Endothelial cell (in vitro differentiated cells): ENCODE measurements at regions not wholly inside any gene's neighbourhood (a gene's known extent, or its start where the extent isn't known, plus 50 kb on each side); places are given as distances from the start of the nearest gene placed in this dataset.

Experiments
- DNase-seq: peaks from one replicate; pipeline ENCODE4 v3.0.0; 2021; ENCODE audit warnings: low spot score
- H3K27ac Mint-ChIP-seq: one replicate; pipeline ENCODE4 v1.8.0; 2021; ENCODE audit warnings: mixed read lengths, inconsistent platforms; ENCODE audit not compliant: unreplicated experiment
- H3K27me3 Mint-ChIP-seq: one replicate; pipeline ENCODE4 v1.8.0; 2021; ENCODE audit warnings: mild to moderate bottlenecking, moderate library complexity, mixed read lengths, inconsistent platforms; ENCODE audit not compliant: unreplicated experiment
- H3K36me3 Mint-ChIP-seq: one replicate; pipeline ENCODE4 v1.8.0; 2021; ENCODE audit warnings: mild to moderate bottlenecking, low read depth, mixed read lengths, inconsistent platforms; ENCODE audit not compliant: unreplicated experiment
- H3K4me1 Mint-ChIP-seq: one replicate; pipeline ENCODE4 v1.8.0; 2021; ENCODE audit warnings: mild to moderate bottlenecking, mixed read lengths, inconsistent platforms; ENCODE audit not compliant: unreplicated experiment
- H3K4me3 Mint-ChIP-seq: one replicate; pipeline ENCODE4 v1.8.0; 2021; ENCODE audit warnings: mild to moderate bottlenecking, mixed read lengths, inconsistent platforms; ENCODE audit not compliant: unreplicated experiment
- H3K9me3 Mint-ChIP-seq: one replicate; pipeline ENCODE4 v1.8.0; 2021; ENCODE audit warnings: mixed read lengths, inconsistent platforms; ENCODE audit not compliant: unreplicated experiment
- TF ChIP-seq, protein P1 (sequence below): fragments of 200-600 bp; sonication (generic); IDR thresholded peaks from one replicate; pipeline ENCODE4 v1.5.0; 2021; ENCODE audit warnings: antibody characterized with exemption; ENCODE audit not compliant: unreplicated experiment

DNA sequence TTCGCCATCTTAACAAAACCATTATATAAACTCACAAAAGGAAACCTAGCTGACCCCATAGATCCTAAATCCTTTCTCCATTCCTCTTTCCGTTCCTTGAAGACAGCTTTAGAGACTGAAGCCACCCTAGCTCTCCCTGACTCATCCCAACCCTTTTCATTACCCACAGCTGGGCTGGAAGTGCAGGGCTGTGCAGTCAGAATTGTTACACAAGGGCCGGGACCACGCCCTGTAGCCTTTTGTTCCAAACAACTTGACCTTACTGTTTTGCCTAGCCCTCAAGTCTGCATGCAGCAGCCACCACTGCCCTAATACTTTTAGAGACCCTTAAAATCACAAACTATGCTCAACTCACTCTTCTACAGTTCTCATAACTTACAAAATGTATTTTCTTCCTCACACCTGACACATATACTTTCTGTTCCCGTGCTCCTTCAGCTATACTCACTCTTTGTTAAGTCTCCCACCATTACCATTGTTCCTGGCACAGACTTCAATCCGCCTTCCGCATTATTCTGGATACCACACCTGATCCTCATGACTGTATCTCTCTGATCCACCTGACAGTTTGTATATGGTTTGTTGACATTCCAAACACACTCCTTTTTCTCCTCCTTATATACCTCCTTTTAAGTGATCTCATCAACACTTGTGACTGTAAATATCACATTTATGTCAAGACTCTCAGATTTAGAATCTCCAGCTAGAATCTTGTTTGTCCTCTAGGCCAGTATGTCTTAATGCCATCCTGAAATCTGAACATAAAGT lies 208.7 kb downstream of the KITLG start:
- Mint-ChIP-seq H3K27ac (no peak overlapping the region), H3K27me3 (no peaks in the 10 kb centered on the region), H3K4me1 (no peaks in the 10 kb centered on the region), H3K4me3 (no peak overlapping the region), H3K9me3 (no peaks in the 10 kb centered on the region), H3K36me3 (no peaks in the 10 kb centered on the region)
- DNase-seq = no peak
- TF ChIP-seq, protein P1, sequence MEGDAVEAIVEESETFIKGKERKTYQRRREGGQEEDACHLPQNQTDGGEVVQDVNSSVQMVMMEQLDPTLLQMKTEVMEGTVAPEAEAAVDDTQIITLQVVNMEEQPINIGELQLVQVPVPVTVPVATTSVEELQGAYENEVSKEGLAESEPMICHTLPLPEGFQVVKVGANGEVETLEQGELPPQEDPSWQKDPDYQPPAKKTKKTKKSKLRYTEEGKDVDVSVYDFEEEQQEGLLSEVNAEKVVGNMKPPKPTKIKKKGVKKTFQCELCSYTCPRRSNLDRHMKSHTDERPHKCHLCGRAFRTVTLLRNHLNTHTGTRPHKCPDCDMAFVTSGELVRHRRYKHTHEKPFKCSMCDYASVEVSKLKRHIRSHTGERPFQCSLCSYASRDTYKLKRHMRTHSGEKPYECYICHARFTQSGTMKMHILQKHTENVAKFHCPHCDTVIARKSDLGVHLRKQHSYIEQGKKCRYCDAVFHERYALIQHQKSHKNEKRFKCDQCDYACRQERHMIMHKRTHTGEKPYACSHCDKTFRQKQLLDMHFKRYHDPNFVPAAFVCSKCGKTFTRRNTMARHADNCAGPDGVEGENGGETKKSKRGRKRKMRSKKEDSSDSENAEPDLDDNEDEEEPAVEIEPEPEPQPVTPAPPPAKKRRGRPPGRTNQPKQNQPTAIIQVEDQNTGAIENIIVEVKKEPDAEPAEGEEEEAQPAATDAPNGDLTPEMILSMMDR = no peak

DNA sequence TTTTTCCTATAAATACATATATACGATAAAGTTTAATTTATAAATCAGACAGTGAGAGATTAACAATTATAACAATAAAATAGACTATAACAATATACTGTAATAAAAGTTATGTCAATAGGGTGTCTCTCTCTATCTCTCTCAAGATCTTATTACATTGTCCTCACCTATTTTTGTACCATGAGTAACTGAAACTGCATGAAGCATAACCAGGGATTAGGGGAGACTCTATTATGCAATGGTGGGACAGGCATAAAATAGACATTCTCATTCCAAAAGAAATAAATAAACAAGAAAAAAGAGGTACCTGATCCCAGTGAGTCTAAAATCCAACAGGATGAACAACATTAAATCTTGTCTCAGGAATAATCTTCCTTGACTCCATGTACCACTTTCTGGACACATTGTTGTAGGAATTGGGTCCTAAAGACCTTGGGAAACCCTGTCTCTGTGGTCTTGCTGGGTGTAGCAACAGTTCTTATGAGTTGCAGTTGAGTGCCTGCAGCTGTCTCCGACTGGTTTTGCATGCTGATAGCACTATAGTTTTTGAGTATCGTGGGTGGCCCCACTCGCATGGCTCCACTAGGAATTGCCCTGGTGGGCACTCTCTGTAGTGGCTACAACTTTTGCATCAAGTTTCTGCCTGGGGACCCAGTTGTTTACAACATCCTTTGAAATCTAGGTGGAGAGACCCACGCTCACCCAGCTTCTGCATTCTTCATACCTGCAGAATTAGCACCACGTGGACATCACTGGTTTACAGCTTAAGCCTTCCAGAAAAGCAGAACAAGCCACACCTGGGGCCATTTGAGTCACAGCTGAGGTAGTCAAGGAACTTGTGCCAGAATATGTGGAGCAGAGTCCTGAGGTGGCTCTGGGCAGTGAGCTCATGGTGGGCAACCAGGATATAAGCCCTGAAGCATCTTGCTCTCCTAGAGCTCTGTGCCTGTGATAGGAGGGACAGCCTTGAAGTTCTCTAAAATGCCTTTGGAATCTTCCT lies 204.7 kb downstream of the KITLG start:
- no peak overlapping the region for H3K27ac Mint-ChIP-seq
- no peaks in the 10 kb centered on the region for H3K27me3 Mint-ChIP-seq
- H3K4me3 Mint-ChIP-seq = no peak overlapping the region
- no peaks in the 10 kb centered on the region for H3K4me1 Mint-ChIP-seq
- DNase-seq = no peak
- TF ChIP-seq, protein P1 = no peak
- no peaks in the 10 kb centered on the region for H3K9me3 Mint-ChIP-seq
- H3K36me3 Mint-ChIP-seq = no peaks in the 10 kb centered on the region

DNA sequence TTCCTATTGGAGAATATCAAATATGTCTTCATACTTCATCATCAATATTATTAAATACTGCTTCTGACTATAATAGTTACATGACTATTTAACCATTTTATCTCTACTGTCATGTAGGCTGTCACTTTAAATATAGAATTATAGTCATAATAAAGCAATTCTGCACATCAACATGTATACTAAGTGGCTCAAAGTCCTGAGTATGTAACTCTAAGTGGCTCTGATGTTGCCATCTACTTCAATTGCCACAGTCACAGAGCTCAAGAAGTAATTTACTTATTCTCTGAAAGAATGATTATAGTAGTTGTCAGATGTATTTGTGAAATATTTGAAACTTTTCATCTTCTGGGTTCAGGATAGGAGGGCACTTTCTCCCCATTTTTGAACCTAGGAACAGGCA lies 202.3 kb downstream of the KITLG start:
- no peaks in the 10 kb centered on the region for H3K9me3 Mint-ChIP-seq
- no peaks in the 10 kb centered on the region for H3K27me3 Mint-ChIP-seq
- H3K4me1 Mint-ChIP-seq = no peaks in the 10 kb centered on the region
- no peak overlapping the region for H3K4me3 Mint-ChIP-seq
- H3K27ac Mint-ChIP-seq = no peak overlapping the region
- DNase-seq = no peak
- TF ChIP-seq, protein P1 = no peak
- no peaks in the 10 kb centered on the region for H3K36me3 Mint-ChIP-seq

DNA sequence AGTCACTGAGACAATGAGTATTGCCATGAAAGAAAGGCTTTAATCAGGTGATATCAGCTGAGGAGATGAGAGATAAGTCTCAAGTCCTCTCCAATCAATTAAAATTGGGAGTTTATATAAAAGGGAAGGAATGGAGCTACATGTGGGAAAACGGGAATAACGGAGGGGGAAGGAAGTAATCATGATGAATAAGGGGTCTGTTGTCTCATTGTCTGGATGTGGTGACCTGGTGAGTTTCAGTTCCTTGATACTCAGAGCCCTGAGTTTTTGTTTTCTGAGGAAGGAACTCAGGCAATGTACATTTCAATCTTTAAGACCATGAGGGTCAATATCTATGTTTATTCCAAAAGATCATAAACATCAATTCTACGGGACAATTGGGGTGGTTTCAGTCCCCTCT lies 198.8 kb downstream of the KITLG start:
- H3K27me3 Mint-ChIP-seq = no peaks in the 10 kb centered on the region
- DNase-seq = no peak
- H3K36me3 Mint-ChIP-seq = no peaks in the 10 kb centered on the region
- no peak overlapping the region for H3K4me3 Mint-ChIP-seq
- H3K27ac Mint-ChIP-seq = no peak overlapping the region
- TF ChIP-seq, protein P1 = no peak
- no peaks in the 10 kb centered on the region for H3K9me3 Mint-ChIP-seq
- no peaks in the 10 kb centered on the region for H3K4me1 Mint-ChIP-seq
